Epithelial cell of esophagus (primary cell): ENCODE measurements at regions not wholly inside any gene's neighbourhood (a gene's known extent, or its start where the extent isn't known, plus 50 kb on each side); places are given as distances from the start of the nearest gene placed in this dataset.

ENCODE experiments used
- DNase-seq: peaks from one replicate; pipeline ENCODE4 v3.0.0; 2010; ENCODE audit warnings: low read depth
- H3K4me3 ChIP-seq: 2 replicates; pipeline ENCODE4 v1.5.1; 2011; ENCODE audit warnings: mild to moderate bottlenecking, low read length, control low read depth
- TF ChIP-seq, protein P1 (sequence below): IDR thresholded peaks from 2 replicates; pipeline ENCODE4 v1.5.1; 2011; ENCODE audit warnings: low read depth, mild to moderate bottlenecking, low read length, control low read depth, inconsistent platforms; ENCODE audit not compliant: insufficient read depth; ENCODE audit errors: missing control alignments

DNA sequence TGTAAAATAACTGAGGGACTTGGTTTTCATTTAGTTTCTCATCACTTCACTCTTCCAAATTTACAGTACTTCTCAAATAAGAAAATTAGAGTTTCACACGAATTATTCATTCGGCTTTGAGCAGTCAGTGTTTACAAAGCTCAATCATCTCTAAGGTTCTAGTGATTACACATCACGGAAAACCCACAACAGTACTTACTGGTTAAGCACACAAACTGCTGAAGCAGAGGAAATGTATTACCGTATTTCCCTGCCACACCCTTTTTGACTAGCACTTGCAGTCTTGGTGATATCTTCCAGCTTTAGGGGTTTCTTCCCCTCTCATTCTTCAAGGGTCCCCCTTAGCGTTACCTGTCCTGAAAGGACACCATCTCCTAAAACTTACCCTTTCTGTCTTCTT, 164.8 kb upstream of the CDIN1 start:
- DNase-seq: peak; percentile 79
- H3K4me3 ChIP-seq: no peak overlapping the region
- TF ChIP-seq, protein P1, sequence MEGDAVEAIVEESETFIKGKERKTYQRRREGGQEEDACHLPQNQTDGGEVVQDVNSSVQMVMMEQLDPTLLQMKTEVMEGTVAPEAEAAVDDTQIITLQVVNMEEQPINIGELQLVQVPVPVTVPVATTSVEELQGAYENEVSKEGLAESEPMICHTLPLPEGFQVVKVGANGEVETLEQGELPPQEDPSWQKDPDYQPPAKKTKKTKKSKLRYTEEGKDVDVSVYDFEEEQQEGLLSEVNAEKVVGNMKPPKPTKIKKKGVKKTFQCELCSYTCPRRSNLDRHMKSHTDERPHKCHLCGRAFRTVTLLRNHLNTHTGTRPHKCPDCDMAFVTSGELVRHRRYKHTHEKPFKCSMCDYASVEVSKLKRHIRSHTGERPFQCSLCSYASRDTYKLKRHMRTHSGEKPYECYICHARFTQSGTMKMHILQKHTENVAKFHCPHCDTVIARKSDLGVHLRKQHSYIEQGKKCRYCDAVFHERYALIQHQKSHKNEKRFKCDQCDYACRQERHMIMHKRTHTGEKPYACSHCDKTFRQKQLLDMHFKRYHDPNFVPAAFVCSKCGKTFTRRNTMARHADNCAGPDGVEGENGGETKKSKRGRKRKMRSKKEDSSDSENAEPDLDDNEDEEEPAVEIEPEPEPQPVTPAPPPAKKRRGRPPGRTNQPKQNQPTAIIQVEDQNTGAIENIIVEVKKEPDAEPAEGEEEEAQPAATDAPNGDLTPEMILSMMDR: no peak

DNA sequence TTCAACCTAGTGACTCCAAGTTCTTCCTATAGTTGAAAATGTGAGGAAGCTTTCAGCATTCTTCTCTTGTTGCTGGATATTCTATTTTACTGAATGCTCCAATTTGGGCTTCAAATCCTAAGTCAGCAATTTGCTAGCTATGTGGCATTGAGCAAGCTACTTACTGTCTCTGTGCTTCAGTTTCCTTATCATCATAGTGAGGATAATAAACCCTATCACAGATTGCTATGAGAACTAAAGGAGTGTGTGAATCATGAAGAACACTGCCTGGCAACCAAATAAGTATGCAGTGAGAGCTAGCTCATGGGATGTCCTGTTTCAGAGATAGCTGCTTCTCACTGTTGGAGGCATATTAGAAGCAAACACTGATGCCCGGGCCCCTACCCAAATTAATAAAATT, 163.8 kb upstream of the CDIN1 start:
- TF ChIP-seq, protein P1: no peak
- H3K4me3 ChIP-seq: no peak overlapping the region
- peak; percentile 63 for DNase-seq

DNA sequence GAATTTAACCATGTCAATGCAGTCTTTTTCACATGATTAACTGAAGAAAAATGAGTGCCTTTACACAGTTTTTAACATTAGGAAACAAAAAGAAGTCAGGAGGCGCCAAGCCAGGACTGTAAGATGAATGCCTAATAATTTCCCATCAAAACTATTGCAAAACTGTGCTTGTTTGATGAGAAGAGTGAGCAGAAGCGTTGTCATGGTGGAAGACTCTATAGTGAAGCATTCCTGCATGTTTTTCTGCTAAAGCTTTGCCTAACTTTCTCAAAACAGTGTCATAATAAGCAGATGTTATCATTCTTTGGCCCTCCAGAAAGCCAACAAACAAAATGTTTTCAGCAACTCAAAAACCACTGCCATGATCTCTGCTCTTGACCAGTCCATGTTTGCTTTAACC, 156.8 kb upstream of the CDIN1 start:
- no peak overlapping the region for H3K4me3 ChIP-seq
- no peak for DNase-seq
- TF ChIP-seq, protein P1: no peak

DNA sequence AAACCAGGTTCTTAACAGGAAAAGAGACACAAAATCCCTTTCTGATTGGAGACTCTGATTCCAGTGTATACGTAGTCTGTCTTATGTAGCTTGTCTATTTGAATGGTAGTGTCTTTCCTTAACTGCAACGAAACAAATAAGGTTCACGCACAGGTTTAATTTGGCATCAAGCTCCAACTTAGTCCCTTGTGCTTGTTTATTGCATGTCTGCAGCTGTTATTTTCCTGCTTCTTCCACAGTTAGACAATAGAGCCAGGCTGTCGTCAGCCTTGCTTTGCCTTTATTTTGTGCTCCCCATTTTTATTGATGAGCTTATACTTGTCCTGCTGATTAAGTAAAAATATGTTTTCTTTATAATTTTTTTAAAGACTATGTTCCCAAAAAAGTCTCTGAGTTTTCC, 152.7 kb upstream of the CDIN1 start:
- no peak for DNase-seq
- no peak overlapping the region for H3K4me3 ChIP-seq
- TF ChIP-seq, protein P1: no peak

DNA sequence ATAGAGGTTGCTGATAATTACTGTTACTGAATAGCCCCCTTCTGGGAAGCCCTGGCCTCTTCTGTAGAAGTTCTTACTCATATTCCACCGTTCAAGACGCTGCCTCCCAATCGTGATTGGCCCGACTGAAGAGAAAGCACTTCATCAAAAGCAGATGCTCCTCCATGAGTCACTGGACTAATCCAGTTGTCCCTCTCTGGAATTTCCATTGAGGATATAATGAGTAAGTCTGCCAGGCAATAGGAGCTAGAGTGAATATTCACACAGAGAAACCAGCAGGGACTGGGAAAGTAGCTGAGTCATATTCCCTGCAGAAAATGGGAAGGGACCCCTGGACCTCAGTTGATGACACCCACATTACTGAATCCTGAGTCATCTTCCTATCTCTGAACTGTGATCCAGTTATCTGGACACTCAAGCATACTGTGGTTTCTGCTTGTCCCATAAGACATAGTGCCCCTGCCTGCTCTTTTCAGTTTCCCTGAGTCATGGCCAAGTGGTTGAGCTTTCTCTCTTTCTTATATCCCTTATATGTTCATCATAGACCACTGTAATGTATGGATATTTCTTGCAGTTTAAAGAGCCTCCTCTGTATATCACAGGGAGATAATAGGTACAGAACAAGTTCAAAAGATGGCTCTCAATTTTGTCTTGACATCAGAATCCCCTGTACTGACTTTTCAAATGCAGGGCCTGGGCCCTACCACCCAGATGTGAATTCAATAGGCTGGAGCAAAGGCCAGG, 151.2 kb upstream of the CDIN1 start:
- no peak overlapping the region for H3K4me3 ChIP-seq
- peak; percentile 96 for DNase-seq
- TF ChIP-seq, protein P1: no peak

DNA sequence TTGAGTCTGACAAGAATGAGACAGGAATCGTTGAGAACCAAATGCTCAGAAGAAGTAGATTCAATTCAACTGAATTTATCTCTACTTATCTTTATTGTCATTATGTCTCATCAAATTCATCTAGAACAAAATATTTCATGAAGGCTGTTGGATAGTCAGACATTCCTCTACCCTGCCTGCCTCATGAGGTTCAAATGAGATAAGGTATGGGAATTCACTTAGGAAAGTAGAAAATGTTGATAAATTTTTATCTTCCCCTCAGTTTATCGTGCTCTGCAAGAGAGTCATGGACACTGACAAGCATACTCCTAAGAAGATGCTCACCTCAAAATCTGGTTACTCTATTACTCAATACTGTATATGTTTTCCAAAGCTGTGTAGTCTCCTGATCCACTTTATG, 149.7 kb upstream of the CDIN1 start:
- TF ChIP-seq, protein P1: no peak
- no peak overlapping the region for H3K4me3 ChIP-seq
- DNase-seq: no peak

DNA sequence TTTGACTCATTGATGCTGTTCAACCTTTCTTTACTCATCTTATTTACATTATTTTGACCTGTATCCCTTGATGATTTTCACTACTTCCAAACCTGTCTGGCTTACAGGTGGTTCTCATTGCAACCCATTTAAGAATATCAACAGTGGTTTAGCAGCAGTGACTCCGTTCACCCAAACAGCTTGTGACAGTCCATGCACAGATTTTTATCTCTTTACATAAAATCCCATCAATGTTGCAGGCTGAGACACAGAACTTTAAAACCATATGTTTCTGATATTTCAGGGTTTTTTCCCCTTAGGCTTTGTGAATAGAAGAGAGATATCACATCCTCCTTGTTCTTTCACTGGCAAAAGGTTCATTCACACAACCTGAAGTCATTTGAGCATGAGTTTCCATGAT, 149.1 kb upstream of the CDIN1 start:
- no peak overlapping the region for H3K4me3 ChIP-seq
- TF ChIP-seq, protein P1: no peak
- DNase-seq: no peak
